Natural killer cell (primary cell): ENCODE measurements at regions not wholly inside any gene's neighbourhood (a gene's known extent, or its start where the extent isn't known, plus 50 kb on each side); places are given as distances from the start of the nearest gene placed in this dataset.

Experiments used
- ATAC-seq, 3 donors: fragments of 150-1000 bp in 2 of 3; fragments of 200-7000 bp in 1 of 3; cut with Tn5 transposase; 1 replicate in 1 of 3; 2 replicates in 2 of 3; pipeline ENCODE4 v1.10.0; 2021; ENCODE audit warnings: mild to moderate bottlenecking in 2 of 3, moderate library complexity in 2 of 3
- DNase-seq, 2 donors: peaks; one replicate each; pipeline versions ENCODE4 v3.0.0 to v3.0.0-alpha.2; 2013 to 2021; ENCODE audit warnings: mixed read lengths in 1 of 2
- H3K27ac ChIP-seq: one replicate; pipeline ENCODE4 v1.5.1; 2013; ENCODE audit warnings: mild to moderate bottlenecking, low read length
- H3K27me3 ChIP-seq: one replicate; pipeline ENCODE4 v1.6.1; 2013; ENCODE audit warnings: low read length; ENCODE audit not compliant: control insufficient read depth, insufficient read depth
- H3K36me3 ChIP-seq: one replicate; pipeline ENCODE4 v1.6.1; 2013; ENCODE audit warnings: low read length; ENCODE audit not compliant: control insufficient read depth, insufficient read depth
- H3K4me1 ChIP-seq: one replicate; pipeline ENCODE4 v1.6.1; 2013; ENCODE audit warnings: low read length; ENCODE audit not compliant: control insufficient read depth, insufficient read depth
- H3K4me3 ChIP-seq: one replicate; pipeline ENCODE4 v1.5.1; 2013; ENCODE audit warnings: low read length
- H3K9me3 ChIP-seq: one replicate; pipeline ENCODE4 v1.6.1; 2013; ENCODE audit warnings: low read length; ENCODE audit not compliant: control insufficient read depth, insufficient read depth
- H3K27ac Mint-ChIP-seq, 2 donors: one replicate each; pipeline ENCODE4 v1.8.0; 2022; ENCODE audit warnings: mild to moderate bottlenecking in 2 of 2, mixed read lengths in 2 of 2, moderate library complexity in 1 of 2
- H3K27me3 Mint-ChIP-seq, 2 donors: one replicate each; pipeline ENCODE4 v1.8.0; 2022; ENCODE audit warnings: low read depth in 2 of 2, mixed read lengths in 2 of 2
- H3K36me3 Mint-ChIP-seq: one replicate; pipeline ENCODE4 v1.8.0; 2022; ENCODE audit warnings: mixed read lengths
- H3K4me1 Mint-ChIP-seq, 2 donors: one replicate each; pipeline ENCODE4 v1.8.0; 2022; ENCODE audit warnings: mixed read lengths in 2 of 2
- H3K4me3 Mint-ChIP-seq: one replicate; pipeline ENCODE4 v1.8.0; 2022; ENCODE audit warnings: mild to moderate bottlenecking, moderate library complexity, mixed read lengths
- H3K9me3 Mint-ChIP-seq, 2 donors: one replicate each; pipeline ENCODE4 v1.8.0; 2022; ENCODE audit warnings: mixed read lengths in 2 of 2
- CTCF ChIP-seq: fragments of 200-600 bp; IDR thresholded peaks from one replicate; pipeline ENCODE4 v1.8.0; 2022; ENCODE audit warnings: antibody characterized with exemption
- WGBS: methylation state at CpG from one replicate; pipeline ENCODE4 v1.1.7; 2013; ENCODE audit warnings: missing lambda C conversion rate; ENCODE audit not compliant: insufficient coverage; 5-methylcytosine and 5-hydroxymethylcytosine counted together
- intact Hi-C: fragments of 100-400 bp; cut with micrococcal nuclease; formaldehyde crosslinking; loops from one replicate; pipeline ENCODE4 v1.14.2; 2022

- TF ChIP-seq CTCF, result no peak
- H3K36me3 ChIP-seq, result no peaks in the 10 kb centered on the region
- H3K27ac ChIP-seq, result no peak overlapping the region
- H3K4me3 Mint-ChIP-seq, result no peak overlapping the region
- peaks cover 3 to 11% of the 10 kb centered on the region in 2 donors for H3K9me3 Mint-ChIP-seq
- no peak overlapping the region for H3K27ac Mint-ChIP-seq
- no peaks in the 10 kb centered on the region for H3K4me1 Mint-ChIP-seq
- peaks cover 2% of the 10 kb centered on the region for H3K9me3 ChIP-seq
- ATAC-seq (no peak), DNase-seq (no peak)
- intact Hi-C loops, result no loop called here
- H3K27me3 ChIP-seq, result no peaks in the 10 kb centered on the region
- H3K27me3 Mint-ChIP-seq, result no peaks in the 10 kb centered on the region
- H3K36me3 Mint-ChIP-seq, result no peaks in the 10 kb centered on the region
- no peaks in the 10 kb centered on the region for H3K4me1 ChIP-seq
- WGBS, result 88% methylated on average over 3 of the region's 3 CpGs
- no peak overlapping the region for H3K4me3 ChIP-seq
These were observed 745.7 kb downstream of the RFPL4B start for GRCh38 chr6:113092795-113093194.

DNA sequence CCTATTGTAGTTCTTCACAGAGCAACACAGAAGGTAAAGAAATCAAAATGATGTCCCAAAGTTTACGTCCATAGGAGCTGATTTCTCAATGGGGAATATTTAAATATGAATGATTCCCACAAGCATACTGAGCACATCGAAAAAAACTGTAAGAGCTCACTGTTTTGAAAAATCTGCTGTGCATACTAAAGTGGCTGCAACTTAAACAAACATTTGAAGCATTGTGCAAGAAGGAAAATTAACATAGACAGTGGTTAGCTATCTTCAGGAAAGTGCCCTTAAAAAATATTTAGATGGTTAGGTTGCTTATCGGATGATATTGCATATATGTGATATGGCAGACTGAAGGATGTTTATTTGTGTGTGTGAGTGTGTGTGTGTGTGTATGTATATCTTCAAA lies 747.6 kb downstream of the RFPL4B start:
- H3K27ac Mint-ChIP-seq, result no peak overlapping the region
- intact Hi-C loops, result no loop called here
- TF ChIP-seq CTCF, result no peak
- H3K4me1 Mint-ChIP-seq, result no peaks in the 10 kb centered on the region
- Histone ChIP-seq H3K4me1 (no peaks in the 10 kb centered on the region), H3K4me3 (no peak overlapping the region), H3K27me3 (no peaks in the 10 kb centered on the region), H3K36me3 (no peaks in the 10 kb centered on the region), H3K27ac (no peak overlapping the region), H3K9me3 (peaks cover 2% of the 10 kb centered on the region)
- no CpG with 5 or more reads among the region's 3 CpGs for WGBS
- peaks cover 5 to 14% of the 10 kb centered on the region in 2 donors for H3K9me3 Mint-ChIP-seq
- H3K27me3 Mint-ChIP-seq, result no peaks in the 10 kb centered on the region
- H3K36me3 Mint-ChIP-seq, result no peaks in the 10 kb centered on the region
- no peak for ATAC-seq
- H3K4me3 Mint-ChIP-seq, result no peak overlapping the region
- DNase-seq, result no peak

DNA sequence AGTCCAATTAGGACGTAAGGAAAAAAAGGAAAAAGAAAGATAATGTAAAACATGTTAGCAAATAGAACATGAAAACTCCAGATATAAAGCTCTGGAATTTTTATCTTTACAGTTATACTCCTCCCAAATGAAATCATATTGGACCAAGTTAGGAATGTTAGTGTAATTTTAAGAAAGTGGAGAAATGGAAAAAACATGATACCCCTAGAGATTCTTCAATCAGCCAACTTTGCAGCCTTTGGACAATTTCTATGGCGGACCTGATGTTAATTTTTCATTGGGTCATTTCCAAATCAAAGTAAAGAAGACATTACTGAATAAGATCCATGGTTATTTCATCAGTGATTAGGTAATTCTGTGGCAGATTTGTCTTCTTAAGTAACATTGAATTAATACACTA lies 748.7 kb downstream of the RFPL4B start:
- Histone ChIP-seq H3K27ac (no peak overlapping the region), H3K4me3 (no peak overlapping the region), H3K9me3 (peaks cover 2% of the 10 kb centered on the region), H3K27me3 (no peaks in the 10 kb centered on the region), H3K36me3 (no peaks in the 10 kb centered on the region), H3K4me1 (no peaks in the 10 kb centered on the region)
- no peak overlapping the region for H3K27ac Mint-ChIP-seq
- H3K9me3 Mint-ChIP-seq, result peaks cover 5 to 14% of the 10 kb centered on the region in 2 donors
- DNase-seq (no peak), ATAC-seq (no peak)
- no peaks in the 10 kb centered on the region for H3K27me3 Mint-ChIP-seq
- no peaks in the 10 kb centered on the region for H3K4me1 Mint-ChIP-seq
- no CpG with 5 or more reads among the region's 2 CpGs for WGBS
- intact Hi-C loops, result no loop called here
- no peak overlapping the region for H3K4me3 Mint-ChIP-seq
- no peak for TF ChIP-seq CTCF
- no peaks in the 10 kb centered on the region for H3K36me3 Mint-ChIP-seq

GRCh38 chr6:113102761-113103160 lies 754.4 kb upstream of the MARCKS start:
- H3K4me3 ChIP-seq, result no peak overlapping the region
- 54% methylated on average over 1 of the region's 4 CpGs for WGBS
- H3K9me3 ChIP-seq, result no peaks in the 10 kb centered on the region
- no peaks in the 10 kb centered on the region for H3K27me3 Mint-ChIP-seq
- no peaks in the 10 kb centered on the region for H3K36me3 ChIP-seq
- H3K4me1 Mint-ChIP-seq, result no peaks in the 10 kb centered on the region
- DNase-seq (no peak), ATAC-seq (no peak)
- no peaks in the 10 kb centered on the region for H3K4me1 ChIP-seq
- peaks cover 13 to 19% of the 10 kb centered on the region in 2 donors for H3K9me3 Mint-ChIP-seq
- no peaks in the 10 kb centered on the region for H3K36me3 Mint-ChIP-seq
- intact Hi-C loops, result no loop called here
- TF ChIP-seq CTCF, result no peak
- no peak overlapping the region for H3K4me3 Mint-ChIP-seq
- H3K27me3 ChIP-seq, result no peaks in the 10 kb centered on the region
- H3K27ac ChIP-seq, result no peak overlapping the region
- H3K27ac Mint-ChIP-seq, result no peak overlapping the region
